Activated CD8-positive, alpha-beta T cell treated with anti-CD3 and anti-CD28 coated beads, Interleukin-2, amount 10 ng/mL, durations not matched to agents 7 days and 5 days (primary cell): ENCODE measurements at regions not wholly inside any gene's neighbourhood (a gene's known extent, or its start where the extent isn't known, plus 50 kb on each side); places are given as distances from the start of the nearest gene placed in this dataset.

Experiments used
- ATAC-seq: fragments of 150-1000 bp; cut with Tn5 transposase; one replicate; pipeline ENCODE4 v1.10.0; 2021; ENCODE audit warnings: moderate library complexity
- CTCF ChIA-PET: fragments of 350-600 bp; sonication (Branson Sonifier 250); formaldehyde crosslinking; loops from one replicate; lab custom pipeline; 2021; ENCODE audit warnings: antibody characterized with exemption; lab: Charles Lee
- POLR2A ChIA-PET: fragments of 350-600 bp; sonication (Branson Sonifier 250); formaldehyde crosslinking; loops from one replicate; lab custom pipeline; 2021; ENCODE audit warnings: antibody characterized with exemption; lab: Charles Lee
- DNase-seq: peaks from one replicate; pipeline ENCODE4 v3.0.0-alpha.2; 2020
- H3K27ac Mint-ChIP-seq: one replicate; pipeline ENCODE4 v1.8.0; 2021; ENCODE audit warnings: mild to moderate bottlenecking, mixed read lengths
- H3K27me3 Mint-ChIP-seq: one replicate; pipeline ENCODE4 v1.8.0; 2021; ENCODE audit warnings: low read depth, mixed read lengths
- H3K36me3 Mint-ChIP-seq: one replicate; pipeline ENCODE4 v1.8.0; 2021; ENCODE audit warnings: low read depth, mixed read lengths
- H3K4me1 Mint-ChIP-seq: one replicate; pipeline ENCODE4 v1.8.0; 2021; ENCODE audit warnings: low read depth, mixed read lengths
- H3K4me3 Mint-ChIP-seq: one replicate; pipeline ENCODE4 v1.8.0; 2021; ENCODE audit warnings: mild to moderate bottlenecking, mixed read lengths
- H3K9me3 Mint-ChIP-seq: one replicate; pipeline ENCODE4 v1.8.0; 2022; ENCODE audit warnings: mixed read lengths; ENCODE audit not compliant: insufficient read depth

DNA sequence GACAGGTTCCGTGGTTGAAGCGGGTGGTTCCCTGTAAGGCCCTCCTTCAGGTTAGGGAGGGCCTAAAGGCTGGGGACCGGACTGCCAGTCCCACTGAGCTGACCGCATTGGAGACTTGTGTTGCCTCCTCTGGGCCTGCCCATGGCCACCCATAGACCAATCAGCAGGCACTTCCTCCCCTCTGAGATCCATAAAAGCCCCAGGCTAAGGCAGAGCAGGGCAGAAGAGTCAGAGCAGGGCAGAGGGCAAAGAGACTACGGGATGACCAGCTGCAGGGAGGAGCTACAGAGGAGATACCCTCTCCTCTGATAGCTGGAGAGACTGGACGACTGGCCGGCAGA lies 537.4 kb downstream of the TENT5A start:
- ChIA-PET POLR2A (no interaction called here), CTCF (no interaction called here)
- Mint-ChIP-seq H3K4me3 (no peak overlapping the region), H3K36me3 (no peaks in the 10 kb centered on the region), H3K4me1 (no peaks in the 10 kb centered on the region), H3K9me3 (no peaks in the 10 kb centered on the region), H3K27me3 (no peaks in the 10 kb centered on the region), H3K27ac (no peak overlapping the region)
- no peak for DNase-seq
- no peak for ATAC-seq

DNA sequence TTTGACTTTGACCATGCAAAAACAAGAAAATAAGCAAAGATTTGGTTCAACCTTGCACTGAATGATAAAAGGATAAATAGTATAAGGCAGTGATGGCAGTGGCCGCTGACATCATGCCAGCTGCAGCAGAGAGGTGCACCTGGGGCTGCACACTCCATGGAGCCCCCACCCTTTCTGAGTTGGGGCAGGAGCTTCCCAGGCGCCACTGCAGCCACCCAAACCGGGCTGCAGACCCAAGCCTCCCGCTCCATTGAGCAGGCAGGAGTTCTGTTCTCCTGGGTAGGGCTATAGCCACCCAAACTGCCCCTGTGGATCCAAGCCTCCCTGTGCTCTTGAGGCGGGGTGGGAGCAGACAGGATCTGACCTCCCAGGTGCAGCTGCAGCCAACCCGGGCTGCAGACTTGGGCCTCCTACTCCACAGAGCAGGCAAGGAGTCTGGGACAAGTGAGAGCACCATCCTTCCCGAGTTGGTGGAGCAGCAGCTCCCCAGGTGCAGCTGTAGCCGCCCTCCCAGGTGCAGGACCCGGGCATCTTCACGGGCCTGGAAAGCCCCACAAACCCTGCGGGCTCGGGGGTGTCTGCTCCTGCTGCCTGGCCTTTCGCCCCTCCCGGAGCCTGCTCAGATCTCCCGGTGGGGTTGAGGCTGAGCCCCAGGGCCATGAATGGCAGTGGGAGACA lies 537.9 kb downstream of the TENT5A start:
- Mint-ChIP-seq H3K27ac (no peak overlapping the region), H3K9me3 (no peaks in the 10 kb centered on the region), H3K36me3 (no peaks in the 10 kb centered on the region), H3K27me3 (no peaks in the 10 kb centered on the region), H3K4me3 (no peak overlapping the region), H3K4me1 (no peaks in the 10 kb centered on the region)
- ChIA-PET CTCF (no interaction called here), POLR2A (no interaction called here)
- ATAC-seq (no peak), DNase-seq (no peak)

DNA sequence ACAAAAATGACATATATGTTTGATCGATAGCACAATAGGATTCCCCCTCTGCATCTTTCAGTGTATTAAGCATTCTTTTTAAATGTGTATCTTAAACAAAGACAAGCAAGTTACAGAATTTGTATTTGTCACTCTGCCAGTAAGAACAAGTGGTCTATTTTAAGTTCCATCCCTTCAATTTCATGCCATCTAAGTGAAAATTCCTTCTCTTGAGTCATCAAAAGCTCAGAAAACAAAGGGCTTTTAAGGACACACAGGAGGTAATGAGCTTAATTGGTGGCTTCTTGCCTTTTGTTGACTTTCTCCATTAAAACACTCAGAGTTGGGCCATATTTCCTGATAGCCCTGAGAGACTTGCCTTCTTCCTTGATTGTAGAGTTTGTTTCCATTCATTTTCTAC lies 547.8 kb downstream of the TENT5A start:
- Mint-ChIP-seq H3K4me1 (no peaks in the 10 kb centered on the region), H3K9me3 (peaks cover 6% of the 10 kb centered on the region), H3K27me3 (no peaks in the 10 kb centered on the region), H3K27ac (no peak overlapping the region), H3K4me3 (no peak overlapping the region), H3K36me3 (no peaks in the 10 kb centered on the region)
- ATAC-seq: no peak
- POLR2A ChIA-PET: no interaction called here
- CTCF ChIA-PET: no interaction called here
- no peak for DNase-seq

DNA sequence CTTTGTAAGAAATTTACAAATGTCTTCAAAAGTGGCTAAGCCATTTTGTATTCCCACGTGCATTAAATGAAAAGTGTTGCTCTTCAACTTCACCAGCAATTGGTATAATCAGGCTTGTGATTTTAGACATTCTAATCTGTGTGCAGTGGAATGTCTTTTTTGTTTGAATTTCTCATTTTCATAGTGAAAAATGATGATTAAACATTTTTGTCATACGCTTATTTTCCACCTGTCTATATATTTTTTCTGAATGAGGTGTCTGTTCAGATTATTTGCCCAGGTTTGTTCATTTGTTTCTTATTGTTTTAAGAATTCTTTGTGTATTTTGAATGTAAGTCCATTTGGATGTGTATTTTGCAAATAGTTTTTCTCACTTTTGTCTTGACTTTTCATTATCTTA lies 558.1 kb downstream of the TENT5A start:
- no peaks in the 10 kb centered on the region for H3K27me3 Mint-ChIP-seq
- ChIA-PET CTCF (no interaction called here), POLR2A (no interaction called here)

DNA sequence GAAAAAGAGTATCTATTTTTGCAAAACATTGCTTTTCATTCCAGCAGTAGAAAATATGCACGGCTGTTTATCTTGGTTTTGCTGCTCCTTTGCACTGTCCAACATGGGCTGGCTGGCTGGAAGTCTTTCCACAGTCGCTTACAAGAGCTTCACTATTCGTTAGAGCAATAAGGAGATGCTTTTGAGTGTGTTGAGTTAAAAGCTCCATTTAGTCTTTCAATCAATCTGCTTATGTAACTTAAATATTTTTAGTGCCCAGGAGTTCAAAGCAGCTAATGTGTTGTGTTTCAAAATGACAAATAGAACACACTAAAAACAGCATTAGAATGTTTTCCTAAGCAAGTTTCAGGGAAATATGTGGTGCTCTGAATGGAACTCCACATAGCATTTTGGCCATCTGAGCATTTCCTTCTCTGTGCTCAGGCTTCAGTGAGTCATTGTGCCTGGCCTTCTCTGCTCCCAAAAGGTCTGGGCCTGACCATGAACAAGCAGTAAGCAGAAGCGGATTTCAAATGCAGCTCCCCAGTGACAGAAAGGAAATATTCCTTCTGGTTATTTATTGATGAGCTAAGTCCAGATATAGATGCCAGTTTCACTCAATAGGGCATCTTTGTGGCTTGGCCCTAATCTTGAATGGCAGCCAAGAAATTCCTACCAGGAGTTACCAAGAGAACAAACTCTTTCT lies 580.3 kb downstream of the TENT5A start:
- Mint-ChIP-seq H3K36me3 (no peaks in the 10 kb centered on the region), H3K4me1 (no peaks in the 10 kb centered on the region), H3K27ac (no peak overlapping the region), H3K4me3 (no peak overlapping the region), H3K9me3 (no peaks in the 10 kb centered on the region), H3K27me3 (no peaks in the 10 kb centered on the region)
- POLR2A ChIA-PET: no interaction called here
- DNase-seq: no peak
- CTCF ChIA-PET: no interaction called here
- no peak for ATAC-seq

More for the DNA sequence above, 558.1 kb downstream of the TENT5A start:
- H3K4me3 Mint-ChIP-seq: no peak overlapping the region
- DNase-seq (no peak), ATAC-seq (no peak)
- no peaks in the 10 kb centered on the region for H3K4me1 Mint-ChIP-seq
- no peaks in the 10 kb centered on the region for H3K36me3 Mint-ChIP-seq
- no peaks in the 10 kb centered on the region for H3K9me3 Mint-ChIP-seq
- H3K27ac Mint-ChIP-seq: no peak overlapping the region

DNA sequence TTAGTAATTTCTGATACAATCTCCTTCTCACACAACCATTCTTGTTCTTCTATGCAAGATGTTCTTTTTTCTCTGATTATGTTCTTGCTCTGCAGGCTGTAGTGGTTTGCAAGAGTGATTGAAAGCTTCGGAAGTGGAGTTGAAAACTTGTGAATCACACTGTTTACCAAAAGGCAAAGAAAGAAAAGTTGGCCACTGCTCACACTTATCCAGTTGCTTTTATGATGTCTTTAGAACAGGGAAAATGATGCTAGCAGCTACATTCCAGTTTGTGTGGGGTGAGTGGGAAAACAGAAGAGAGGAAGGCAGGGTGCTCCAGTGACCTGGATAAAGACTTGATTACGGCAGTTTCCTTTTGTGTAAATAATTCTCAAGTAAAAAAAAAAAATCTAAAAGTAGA lies 583.3 kb downstream of the TENT5A start:
- no peak for ATAC-seq
- no peaks in the 10 kb centered on the region for H3K27me3 Mint-ChIP-seq
- POLR2A ChIA-PET: no interaction called here

DNA sequence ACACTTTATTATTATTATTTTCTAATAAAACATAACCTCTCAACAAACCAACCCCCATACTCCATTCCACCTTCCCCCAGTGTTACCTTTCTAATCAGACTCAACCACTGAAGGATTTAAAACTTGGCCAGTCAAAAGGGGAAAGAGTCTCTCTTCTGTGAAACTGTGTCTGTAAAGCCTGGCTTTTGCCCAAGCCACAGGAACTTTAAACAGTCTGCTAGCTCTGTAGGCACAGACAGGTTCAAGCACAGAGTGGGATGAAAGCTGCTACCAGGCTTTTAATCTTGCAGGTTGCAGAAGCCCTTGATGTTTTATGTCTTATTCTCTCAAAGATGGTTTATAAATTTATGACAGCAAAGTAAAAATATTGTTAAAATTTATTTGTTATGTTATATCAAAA lies 585.7 kb downstream of the TENT5A start:
- no peak for ATAC-seq
- CTCF ChIA-PET: no interaction called here
- POLR2A ChIA-PET: no interaction called here

More for the DNA sequence above, 583.3 kb downstream of the TENT5A start:
- no peak overlapping the region for H3K4me3 Mint-ChIP-seq
- H3K4me1 Mint-ChIP-seq: no peaks in the 10 kb centered on the region
- CTCF ChIA-PET: no interaction called here
- no peak for DNase-seq
- no peak overlapping the region for H3K27ac Mint-ChIP-seq
- H3K9me3 Mint-ChIP-seq: no peaks in the 10 kb centered on the region
- H3K36me3 Mint-ChIP-seq: no peaks in the 10 kb centered on the region

DNA sequence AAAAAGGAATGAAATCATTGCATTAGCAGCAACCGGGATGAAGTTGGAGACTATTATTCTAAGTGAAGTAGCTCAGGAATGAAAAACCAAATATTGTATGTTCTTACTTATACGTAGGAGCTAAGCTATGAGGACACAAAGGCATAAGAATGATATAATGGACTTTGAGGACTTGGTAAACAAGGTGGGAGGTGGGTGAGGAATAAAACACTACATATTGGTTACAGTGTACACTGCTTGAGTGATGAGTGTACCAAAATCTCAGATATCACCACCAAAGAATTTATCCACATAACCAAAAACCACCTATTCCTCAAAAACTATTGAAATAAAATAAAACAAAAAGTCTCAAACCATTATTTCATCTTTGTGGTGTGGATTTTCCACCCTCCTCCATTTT lies 593.5 kb downstream of the TENT5A start:
- no peaks in the 10 kb centered on the region for H3K36me3 Mint-ChIP-seq
- DNase-seq (no peak), ATAC-seq (no peak)
- H3K27ac Mint-ChIP-seq: no peak overlapping the region
- ChIA-PET POLR2A (no interaction called here), CTCF (no interaction called here)
- H3K9me3 Mint-ChIP-seq: no peaks in the 10 kb centered on the region
- no peaks in the 10 kb centered on the region for H3K27me3 Mint-ChIP-seq
- no peaks in the 10 kb centered on the region for H3K4me1 Mint-ChIP-seq
- no peak overlapping the region for H3K4me3 Mint-ChIP-seq

More for the DNA sequence above, 585.7 kb downstream of the TENT5A start:
- Mint-ChIP-seq H3K4me3 (no peak overlapping the region), H3K27ac (no peak overlapping the region), H3K9me3 (no peaks in the 10 kb centered on the region), H3K27me3 (no peaks in the 10 kb centered on the region), H3K4me1 (no peaks in the 10 kb centered on the region), H3K36me3 (no peaks in the 10 kb centered on the region)
- DNase-seq: no peak

DNA sequence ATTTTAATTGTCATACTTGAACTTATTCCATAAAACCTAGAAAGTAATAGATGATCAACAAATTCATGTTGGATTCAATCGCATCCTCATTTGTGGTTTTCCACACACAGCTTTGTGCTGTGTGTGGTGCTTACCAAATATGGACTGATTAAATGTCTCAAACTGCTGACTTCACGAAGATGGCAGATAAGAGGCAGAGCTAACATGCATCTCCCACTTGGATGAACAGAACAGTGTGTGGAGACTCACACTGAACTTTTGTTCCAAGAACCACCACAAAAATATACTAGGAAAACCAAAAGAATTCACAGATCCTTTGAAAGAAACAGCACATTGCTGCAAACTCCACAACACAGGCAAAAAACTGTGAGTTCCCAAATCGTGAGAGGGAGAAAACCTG lies 603.7 kb downstream of the TENT5A start:
- POLR2A ChIA-PET: no interaction called here
- Mint-ChIP-seq H3K4me3 (no peak overlapping the region), H3K36me3 (no peaks in the 10 kb centered on the region), H3K27me3 (no peaks in the 10 kb centered on the region), H3K27ac (no peak overlapping the region), H3K9me3 (peaks cover 4% of the 10 kb centered on the region), H3K4me1 (no peaks in the 10 kb centered on the region)
- CTCF ChIA-PET: no interaction called here
- no peak for DNase-seq
- no peak for ATAC-seq

DNA sequence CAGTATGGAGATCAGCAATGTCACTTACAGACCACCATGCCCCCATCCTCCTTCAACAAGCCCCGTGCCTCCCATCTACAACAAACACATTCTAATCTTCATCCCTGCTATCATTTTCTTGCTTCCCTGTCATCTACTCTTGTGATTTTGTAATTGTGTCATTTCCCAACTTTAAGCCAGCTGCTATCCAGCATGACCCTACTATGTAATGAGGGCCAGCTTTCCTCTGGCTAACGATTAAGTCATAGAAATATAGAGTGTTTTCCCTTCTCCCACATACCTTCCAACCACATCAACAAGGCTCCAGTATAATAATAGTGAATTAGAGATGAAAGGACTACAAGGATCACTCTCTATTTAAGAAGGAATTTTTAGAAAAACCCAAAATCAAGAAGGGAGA lies 607.0 kb downstream of the TENT5A start:
- H3K4me1 Mint-ChIP-seq: no peaks in the 10 kb centered on the region
- no peak overlapping the region for H3K4me3 Mint-ChIP-seq
- DNase-seq (no peak), ATAC-seq (no peak)
- POLR2A ChIA-PET: no interaction called here
- H3K9me3 Mint-ChIP-seq: no peaks in the 10 kb centered on the region
- CTCF ChIA-PET: no interaction called here
- no peak overlapping the region for H3K27ac Mint-ChIP-seq
- no peaks in the 10 kb centered on the region for H3K36me3 Mint-ChIP-seq
- H3K27me3 Mint-ChIP-seq: no peaks in the 10 kb centered on the region

DNA sequence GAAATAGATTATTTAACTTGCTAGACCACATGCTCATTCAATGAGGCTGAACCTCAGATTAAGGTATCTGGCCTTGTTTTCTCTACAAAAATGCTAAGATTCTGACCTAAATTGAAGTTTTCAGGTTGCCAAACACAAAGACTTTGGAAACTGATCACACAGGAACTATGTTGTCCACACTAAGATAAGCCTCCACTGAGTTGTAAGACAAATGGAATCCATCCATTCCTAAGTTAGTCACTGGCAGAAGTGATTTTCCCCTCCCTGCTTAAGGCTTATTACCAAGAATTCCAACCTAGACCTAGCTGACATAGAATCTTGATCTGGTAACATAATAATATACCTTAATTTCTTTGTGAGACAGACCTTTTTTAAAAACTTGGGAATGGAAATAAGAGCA lies 608.1 kb downstream of the TENT5A start:
- Mint-ChIP-seq H3K36me3 (no peaks in the 10 kb centered on the region), H3K4me1 (no peaks in the 10 kb centered on the region), H3K27me3 (no peaks in the 10 kb centered on the region), H3K27ac (no peak overlapping the region), H3K4me3 (no peak overlapping the region), H3K9me3 (no peaks in the 10 kb centered on the region)
- CTCF ChIA-PET: no interaction called here
- POLR2A ChIA-PET: no interaction called here
- DNase-seq (no peak), ATAC-seq (no peak)

DNA sequence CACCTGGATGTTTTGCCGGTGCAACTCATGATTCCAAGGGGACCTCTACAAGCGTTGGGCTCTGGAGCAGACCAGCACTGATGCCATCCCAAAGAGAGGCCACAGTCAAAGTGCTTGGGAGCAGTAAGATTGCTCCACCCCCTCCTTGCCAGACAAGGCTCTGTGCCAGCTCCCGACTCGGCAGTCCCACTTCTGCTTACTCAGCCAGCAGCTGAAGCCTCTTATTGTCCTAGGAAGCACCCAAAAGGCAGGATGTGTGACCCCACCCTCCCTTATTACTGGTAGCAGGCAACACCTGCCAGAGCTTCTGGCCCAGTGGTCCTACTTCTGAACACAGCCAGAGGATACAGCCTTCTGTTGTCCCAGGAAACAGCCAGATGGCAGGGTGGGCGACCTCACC lies 614.2 kb downstream of the TENT5A start:
- H3K9me3 Mint-ChIP-seq: peaks cover 7% of the 10 kb centered on the region
- ChIA-PET CTCF (no interaction called here), POLR2A (no interaction called here)
- DNase-seq (no peak), ATAC-seq (no peak)
- H3K27me3 Mint-ChIP-seq: no peaks in the 10 kb centered on the region
- no peaks in the 10 kb centered on the region for H3K36me3 Mint-ChIP-seq
- H3K27ac Mint-ChIP-seq: no peak overlapping the region
- H3K4me3 Mint-ChIP-seq: no peak overlapping the region
- H3K4me1 Mint-ChIP-seq: no peaks in the 10 kb centered on the region

DNA sequence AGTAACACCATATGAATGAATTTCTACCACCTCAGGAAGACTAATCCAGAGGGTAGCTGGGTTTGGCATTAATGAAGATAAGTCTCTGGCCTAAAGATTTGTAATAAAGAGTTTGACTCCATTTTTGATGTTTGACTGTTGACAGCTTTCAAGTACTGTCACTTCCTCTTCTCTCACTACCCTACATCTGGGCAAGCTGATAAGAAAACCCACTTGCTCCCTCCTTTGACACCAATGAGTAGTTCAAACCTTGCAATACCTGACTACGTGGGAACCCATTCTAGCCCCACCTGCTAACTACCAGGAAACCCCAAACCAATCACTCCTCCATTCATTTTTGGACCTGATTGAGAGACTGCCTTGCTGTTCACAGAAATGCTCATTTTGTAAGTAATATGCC lies 621.5 kb downstream of the TENT5A start:
- no peaks in the 10 kb centered on the region for H3K4me1 Mint-ChIP-seq
- no peak overlapping the region for H3K27ac Mint-ChIP-seq
- DNase-seq: no peak
- H3K4me3 Mint-ChIP-seq: no peak overlapping the region
- ChIA-PET CTCF (no interaction called here), POLR2A (no interaction called here)
- H3K27me3 Mint-ChIP-seq: no peaks in the 10 kb centered on the region
- peaks cover 4% of the 10 kb centered on the region for H3K9me3 Mint-ChIP-seq
- H3K36me3 Mint-ChIP-seq: no peaks in the 10 kb centered on the region
- ATAC-seq: no peak
